Right lobe of liver (tissue), 4 donors: ENCODE measurements at regions not wholly inside any gene's neighbourhood (a gene's known extent, or its start where the extent isn't known, plus 50 kb on each side); places are given as distances from the start of the nearest gene placed in this dataset.

Source experiments
- POLR2A ChIP-seq: fragments of 450-650 bp; IDR thresholded peaks from one replicate; pipeline ENCODE4 v1.6.1; 2017; ENCODE audit warnings: antibody characterized with exemption, mild to moderate bottlenecking
- TF ChIP-seq, protein P1 (sequence below), 4 donors: fragments of 200-600 bp in 3 of 4; fragments of 450-650 bp in 1 of 4; IDR thresholded peaks; one replicate each; pipeline versions ENCODE4 v1.5.1 to v1.8.0; 2016 to 2022; ENCODE audit warnings: antibody characterized with exemption in 4 of 4, mild to moderate bottlenecking in 2 of 4
- donor health status: DM: no; HTN: no; CAD: no.
- donor health status: DM: no; HTN: no; CAD: no.
- donor health status: DM: no; HTN: yes; CAD: no.

DNA sequence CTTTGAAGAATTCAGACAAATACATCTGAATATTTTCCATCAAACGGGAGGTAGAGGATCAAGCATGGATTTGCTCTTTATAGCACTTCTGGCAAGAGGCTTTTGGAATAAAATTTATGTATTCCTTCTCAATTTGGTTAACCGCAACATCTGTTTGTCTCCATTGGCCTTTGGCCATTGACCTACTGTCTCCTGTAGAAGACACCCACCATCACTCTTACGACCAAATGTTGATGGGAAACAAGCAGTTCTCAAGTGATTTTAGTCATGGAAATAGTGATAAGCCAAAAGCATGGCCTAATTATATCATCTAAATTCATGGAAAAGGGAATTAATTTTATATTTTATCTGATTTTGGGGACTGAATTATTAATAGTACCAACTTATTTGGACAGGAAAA lies 591.9 kb downstream of the CD109 start:
- TF ChIP-seq, protein P1, sequence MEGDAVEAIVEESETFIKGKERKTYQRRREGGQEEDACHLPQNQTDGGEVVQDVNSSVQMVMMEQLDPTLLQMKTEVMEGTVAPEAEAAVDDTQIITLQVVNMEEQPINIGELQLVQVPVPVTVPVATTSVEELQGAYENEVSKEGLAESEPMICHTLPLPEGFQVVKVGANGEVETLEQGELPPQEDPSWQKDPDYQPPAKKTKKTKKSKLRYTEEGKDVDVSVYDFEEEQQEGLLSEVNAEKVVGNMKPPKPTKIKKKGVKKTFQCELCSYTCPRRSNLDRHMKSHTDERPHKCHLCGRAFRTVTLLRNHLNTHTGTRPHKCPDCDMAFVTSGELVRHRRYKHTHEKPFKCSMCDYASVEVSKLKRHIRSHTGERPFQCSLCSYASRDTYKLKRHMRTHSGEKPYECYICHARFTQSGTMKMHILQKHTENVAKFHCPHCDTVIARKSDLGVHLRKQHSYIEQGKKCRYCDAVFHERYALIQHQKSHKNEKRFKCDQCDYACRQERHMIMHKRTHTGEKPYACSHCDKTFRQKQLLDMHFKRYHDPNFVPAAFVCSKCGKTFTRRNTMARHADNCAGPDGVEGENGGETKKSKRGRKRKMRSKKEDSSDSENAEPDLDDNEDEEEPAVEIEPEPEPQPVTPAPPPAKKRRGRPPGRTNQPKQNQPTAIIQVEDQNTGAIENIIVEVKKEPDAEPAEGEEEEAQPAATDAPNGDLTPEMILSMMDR (IDR thresholded peaks at IDR 0.05) = no peak
- TF ChIP-seq POLR2A = no peak
